Stromal cell of bone marrow (primary cell): ENCODE measurements at regions not wholly inside any gene's neighbourhood (a gene's known extent, or its start where the extent isn't known, plus 50 kb on each side); places are given as distances from the start of the nearest gene placed in this dataset.
"Not testable (repeated sequence)": the region's sequence is repeated elsewhere in the genome, so short reads cannot be mapped to it uniquely, and the experiment has no call there.

ENCODE experiments used
- DNase-seq: peaks from one replicate; pipeline ENCODE4 v3.0.0-alpha.2; 2012; ENCODE audit warnings: low read depth

DNA sequence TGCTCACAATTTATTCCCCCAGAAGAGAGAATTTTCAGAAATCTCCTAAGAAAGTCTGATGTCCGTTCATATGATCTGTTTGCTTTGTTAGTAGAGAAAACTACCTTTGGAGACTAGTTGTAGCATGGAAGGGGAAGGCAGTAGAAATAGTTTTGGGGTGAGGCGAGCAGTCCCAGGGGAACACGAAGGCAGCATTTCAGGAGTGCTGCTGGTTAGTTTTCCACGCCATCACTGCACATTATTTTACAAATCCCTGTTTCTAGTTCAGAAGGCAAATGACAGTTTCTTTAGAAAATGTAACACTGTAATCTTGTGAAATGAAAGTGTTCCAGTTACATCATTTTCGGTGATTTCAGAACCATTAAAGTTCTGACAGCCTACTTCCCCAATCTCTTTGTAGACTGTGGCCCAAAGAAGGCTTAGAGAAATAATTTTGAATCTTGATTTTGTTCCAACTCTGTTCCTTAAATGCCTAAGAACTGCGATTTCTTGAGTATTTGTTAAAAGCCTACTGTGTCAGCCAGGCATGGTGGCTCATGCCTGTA is 123.8 kb downstream of the LAT start:
- DNase-seq, result peak; percentile 25

DNA sequence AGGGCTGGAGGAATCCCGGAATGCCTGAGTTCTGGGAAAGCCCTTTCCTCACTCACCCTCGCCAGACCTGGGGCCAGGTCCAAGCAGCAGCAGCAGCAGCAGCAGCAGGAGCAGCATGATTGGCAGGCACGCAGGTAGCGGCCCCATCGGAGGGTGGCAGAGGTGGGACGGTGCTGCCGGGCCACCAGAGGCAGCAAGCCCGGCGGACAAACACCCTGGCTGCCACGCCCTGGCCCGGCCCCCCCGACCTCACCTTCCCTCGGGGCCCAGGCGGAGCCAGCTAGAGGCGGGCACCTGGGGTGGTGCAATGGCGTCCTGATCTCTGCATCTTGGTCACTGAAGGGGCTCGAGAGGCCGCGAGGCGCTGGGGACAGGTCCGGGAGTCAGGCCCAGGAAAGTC is 122.4 kb downstream of the LAT start:
- DNase-seq, result no peak

DNA sequence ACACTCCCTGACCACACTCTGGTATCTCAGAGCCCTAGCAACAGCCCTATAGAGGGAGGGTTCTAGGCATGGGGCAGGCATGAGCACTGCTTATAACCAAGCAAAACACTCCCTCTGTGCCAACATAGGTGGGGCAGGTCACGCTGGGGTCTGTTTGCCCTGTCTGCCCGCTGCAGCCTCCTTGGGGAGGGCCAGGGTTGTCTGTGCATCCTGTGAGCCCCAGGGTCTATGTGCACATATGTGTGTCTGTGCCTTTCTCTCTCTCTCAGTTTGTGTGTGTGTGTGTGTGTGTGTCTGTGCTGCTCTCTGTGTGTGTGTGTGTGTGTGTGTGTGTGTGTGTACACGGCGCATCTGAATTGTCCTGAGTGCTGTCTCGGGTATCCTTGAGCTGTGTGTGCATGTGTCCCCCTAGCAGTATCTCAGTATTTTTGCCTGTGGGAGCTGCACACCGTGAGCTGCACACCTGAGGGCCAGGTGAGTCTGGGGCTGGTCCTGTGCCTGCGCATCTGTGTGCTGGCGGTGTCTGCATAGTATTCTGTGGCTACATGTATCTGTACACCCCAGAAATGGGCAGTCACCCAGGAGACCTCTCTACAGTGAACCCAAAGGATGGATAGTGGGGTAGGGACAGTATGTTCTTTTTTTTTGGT is 121.5 kb downstream of the LAT start:
- not testable (repeated sequence) for DNase-seq

DNA sequence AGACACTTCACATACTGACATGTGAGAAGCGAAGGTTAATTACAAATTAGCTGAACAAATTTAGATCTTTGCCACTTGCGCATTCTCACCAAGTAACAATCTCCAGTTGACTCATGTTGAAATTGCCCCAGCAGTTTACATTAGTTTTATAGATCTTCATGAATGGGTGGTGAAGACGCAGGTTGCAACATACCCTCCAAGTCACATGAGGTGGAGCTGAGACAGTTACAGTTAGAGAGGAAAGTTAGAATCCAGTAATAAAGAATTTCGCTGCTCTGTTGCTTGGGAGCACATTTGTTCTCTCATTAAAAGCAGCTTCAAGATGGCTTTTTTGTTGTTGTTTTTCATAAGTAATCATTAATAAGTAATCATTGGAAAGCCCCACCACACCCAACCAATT is 119.7 kb downstream of the LAT start:
- not testable (repeated sequence) for DNase-seq

DNA sequence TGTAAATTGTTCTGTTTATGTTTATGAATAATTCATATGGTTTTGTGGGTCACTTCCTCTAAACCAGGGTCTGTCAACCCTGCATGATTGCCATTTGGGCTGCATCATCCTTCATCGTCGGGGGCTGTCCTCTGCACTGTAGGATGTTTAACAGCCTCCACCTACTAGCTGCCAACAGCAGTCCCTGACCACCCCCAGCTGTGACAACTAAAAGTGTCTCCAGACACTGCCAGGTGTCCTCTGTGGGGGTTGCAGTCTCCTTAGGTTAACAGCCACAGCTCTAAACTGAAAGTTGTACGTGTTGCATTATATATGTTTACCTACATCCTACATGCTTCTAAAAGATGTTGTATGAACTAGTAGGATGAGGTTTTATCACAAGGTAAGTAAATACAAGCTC is 113.1 kb downstream of the LAT start:
- DNase-seq, result not testable (repeated sequence)

DNA sequence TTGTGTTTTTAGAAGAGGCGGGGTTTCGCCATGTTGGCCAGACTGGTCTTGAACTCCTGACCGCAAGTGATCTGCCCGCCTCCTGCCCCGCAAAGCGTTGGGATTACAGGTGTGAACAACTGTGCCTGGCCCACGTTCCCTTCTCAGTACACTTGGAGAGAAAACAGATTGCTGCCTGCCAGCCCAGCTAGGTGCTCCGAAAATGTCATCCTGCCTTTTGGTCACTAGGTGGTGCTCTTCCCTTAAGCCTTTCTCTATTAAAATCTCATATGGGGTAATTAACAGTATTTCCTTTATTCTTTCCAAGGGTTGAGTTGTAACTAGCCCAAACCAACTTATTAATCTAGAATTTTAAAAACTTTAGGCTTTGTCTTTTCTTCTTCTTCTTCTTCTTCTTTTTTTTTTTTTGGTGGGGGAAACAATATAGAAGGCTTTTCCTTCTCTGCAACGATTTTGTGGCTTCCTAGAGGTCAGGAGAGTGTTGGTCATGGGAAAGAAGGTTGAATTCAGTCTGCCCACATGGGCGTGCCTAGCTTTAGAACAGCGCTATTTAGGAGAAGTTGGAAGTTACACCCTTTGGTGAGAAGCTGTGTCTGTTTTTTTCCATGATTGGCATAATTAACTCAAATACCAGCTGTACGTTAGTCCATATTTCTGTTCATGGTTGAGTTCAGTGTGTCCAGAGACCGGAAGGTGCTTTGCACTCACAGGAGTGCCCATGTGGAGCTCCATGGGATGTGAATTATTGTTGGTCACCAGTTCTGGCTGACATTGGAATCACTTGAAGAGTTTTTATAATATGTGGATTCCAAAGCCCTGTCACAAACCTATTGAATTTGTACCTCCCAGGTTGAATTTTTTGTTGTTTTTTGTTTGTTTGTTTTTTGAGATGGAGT is 110.1 kb downstream of the LAT start:
- not testable (repeated sequence) for DNase-seq

DNA sequence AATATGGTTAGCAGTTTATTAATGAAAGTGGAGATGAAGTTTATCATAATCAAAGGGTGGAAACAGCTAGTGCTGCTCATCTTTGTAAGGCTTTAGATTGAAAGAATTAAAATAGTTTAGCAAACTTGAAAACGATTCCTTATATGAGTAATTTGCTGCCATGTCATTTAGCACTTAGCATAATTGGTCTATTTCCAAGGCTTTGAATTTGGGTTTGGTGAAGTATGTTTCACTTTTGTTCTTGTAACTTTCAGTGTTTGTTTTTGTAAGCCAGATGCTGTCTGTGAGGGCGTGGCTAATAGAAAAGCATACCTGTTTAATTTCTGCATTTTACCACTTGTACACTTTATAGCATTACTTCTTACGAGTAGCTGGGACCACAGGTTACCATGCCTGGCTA is 109.5 kb downstream of the LAT start:
- not testable (repeated sequence) for DNase-seq

DNA sequence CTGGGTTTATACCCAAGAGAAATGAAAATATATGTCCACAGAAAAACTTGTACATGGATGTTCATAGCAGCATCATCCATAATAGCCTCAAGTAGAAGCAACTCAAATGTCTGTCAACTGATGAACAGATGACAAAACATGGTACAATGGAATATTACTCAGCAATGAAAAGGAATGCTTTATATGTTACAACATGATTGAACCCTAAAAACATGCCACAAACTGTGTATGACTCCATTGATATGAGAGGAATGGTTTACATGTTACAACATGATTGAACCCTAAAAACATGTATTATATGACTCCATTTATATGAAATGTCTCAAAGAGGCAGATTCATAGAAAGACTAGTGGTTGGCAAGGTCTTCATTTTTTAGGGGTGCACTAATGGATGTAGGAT is 104.8 kb downstream of the LAT start:
- not testable (repeated sequence) for DNase-seq

DNA sequence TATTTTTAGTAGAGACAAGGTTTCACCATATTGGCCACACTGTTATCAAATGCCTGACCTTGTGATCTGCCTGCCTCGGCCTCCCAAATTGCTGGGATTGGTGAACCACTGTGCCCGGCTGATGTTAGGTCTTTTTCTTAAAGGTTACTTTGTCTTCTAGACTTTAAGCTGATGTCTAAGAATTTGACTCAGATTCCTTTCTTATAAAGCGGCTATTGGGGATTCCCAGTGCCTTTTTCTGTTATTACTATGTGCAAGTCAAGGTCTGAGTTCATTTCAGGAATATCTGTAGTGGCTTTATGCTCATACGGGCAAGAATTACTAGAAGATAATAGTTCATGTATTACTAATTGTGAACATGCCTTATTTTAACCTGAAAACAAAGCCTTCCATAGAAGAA is 102.8 kb downstream of the LAT start:
- DNase-seq, result not testable (repeated sequence)

DNA sequence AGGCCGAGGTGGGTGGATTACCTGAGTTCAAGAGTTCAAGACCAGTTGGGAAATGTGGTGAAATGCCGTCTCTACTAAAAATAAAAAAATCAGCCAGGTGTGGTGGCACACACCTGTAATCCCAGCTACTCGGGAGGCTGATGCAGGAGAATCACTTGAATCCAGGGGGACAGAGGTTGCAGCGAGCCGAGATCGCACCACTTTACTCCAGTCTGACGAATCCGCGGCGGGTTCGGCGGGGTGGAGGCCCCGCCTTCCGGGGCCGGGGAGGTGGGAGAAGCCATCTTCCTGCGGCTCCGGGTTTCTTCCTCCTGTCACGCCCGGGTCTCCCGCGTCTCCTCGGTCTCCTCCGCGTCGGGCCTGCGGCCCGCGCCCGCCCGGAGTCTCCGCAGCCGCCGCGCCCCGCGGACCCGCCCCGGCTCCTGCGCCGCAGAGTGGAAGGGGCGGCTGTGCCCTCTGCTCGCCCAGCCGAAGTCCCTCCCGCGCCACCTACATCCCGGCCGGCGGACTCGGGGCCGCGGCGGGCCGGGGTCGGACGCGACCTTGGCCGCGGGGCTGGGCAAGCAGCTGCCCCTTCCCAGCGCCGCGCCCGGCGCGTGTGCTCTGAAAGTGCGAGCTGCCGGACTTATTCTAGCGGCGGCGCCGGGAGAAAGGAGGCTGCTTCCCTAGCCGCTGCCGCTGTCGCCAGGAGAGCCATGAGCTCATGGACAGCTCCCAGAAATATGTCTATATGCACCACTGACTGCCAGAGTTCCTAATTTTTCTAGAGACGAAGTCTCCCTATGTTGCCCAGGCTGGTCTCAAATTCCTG is 97.2 kb downstream of the LAT start:
- DNase-seq, result peak; percentile 2

DNA sequence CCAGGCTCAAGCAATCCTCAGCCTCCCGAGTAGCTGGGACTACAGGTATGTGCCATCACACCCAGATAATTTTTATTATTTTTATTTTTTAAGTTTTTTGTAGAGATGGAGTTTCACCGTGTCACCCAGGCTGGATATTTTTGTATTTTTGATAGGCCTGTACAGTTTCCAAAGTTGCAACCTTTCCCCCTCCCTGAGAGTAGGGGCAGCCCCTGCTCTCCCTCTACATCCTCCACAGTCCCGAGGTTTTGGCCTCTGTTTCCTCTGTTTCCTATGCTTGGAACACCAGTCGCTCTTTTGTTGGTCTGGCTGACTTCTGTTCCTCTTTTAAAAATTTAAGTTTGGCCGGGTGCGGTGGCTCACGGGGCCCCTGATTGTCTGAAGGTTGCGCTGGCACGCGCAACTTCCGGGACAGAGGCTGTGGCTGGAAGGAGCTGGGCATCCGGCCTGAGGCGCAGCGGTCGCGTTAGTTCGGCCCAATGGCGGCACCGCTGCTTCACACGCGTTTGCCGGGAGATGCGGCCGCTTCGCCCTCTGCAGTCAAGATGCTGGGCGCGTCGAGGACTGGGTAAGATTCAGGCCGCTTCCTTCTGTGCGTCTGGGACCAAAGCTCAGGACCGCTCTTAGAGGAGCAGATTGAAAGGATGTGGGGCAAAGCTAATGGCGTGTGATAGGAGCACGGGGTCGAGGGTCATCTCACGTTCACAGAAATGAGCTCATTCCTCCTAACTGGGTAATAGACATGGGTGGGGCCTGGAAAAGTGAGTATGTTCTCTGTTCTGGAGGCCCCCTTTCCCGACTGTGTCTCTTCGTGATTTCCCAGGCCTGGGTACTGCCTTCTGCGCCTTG is 89.9 kb downstream of the LAT start:
- peak; percentile 21 for DNase-seq

DNA sequence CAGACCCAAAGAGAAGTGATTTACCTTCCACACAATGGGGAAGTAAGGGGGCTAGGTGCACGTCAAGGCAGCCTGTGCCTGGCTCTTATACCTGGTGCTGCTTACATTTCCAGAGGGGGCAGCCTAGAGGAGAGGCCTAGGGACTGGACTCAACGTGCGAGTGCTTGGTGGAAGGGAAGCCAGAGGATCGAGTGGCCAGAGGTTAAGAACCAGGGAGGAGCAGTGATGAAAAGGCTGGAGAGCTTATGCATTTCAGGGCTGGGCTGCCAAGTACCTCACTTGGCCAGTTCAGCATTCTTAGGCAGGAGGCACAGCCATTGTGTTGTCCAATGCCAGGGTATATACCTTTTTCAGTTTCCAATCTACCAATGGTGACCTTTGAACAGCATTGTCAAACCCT is 77.4 kb downstream of the LAT start:
- not testable (repeated sequence) for DNase-seq

DNA sequence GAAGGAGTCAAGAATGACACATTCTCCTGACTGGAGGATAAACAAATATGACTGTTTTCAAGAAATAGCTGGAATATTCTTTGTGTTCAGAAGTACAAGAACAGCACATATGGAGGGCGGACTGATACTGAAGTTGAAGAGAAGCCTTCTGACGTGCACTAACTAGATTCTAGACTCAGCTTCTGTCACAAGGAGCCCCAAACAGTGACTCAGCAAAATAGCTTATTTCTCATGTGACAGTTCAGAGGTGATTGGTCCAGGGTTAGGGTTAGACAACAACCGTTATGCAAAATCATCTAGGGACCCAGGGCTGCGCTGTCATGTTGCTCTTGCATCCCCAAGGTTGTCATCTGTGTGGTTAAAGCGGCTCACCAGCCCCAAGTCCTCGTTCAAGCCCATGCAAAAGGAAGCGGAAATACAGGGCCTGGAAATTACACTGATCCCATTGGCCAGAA is 76.6 kb downstream of the LAT start:
- DNase-seq, result not testable (repeated sequence)

DNA sequence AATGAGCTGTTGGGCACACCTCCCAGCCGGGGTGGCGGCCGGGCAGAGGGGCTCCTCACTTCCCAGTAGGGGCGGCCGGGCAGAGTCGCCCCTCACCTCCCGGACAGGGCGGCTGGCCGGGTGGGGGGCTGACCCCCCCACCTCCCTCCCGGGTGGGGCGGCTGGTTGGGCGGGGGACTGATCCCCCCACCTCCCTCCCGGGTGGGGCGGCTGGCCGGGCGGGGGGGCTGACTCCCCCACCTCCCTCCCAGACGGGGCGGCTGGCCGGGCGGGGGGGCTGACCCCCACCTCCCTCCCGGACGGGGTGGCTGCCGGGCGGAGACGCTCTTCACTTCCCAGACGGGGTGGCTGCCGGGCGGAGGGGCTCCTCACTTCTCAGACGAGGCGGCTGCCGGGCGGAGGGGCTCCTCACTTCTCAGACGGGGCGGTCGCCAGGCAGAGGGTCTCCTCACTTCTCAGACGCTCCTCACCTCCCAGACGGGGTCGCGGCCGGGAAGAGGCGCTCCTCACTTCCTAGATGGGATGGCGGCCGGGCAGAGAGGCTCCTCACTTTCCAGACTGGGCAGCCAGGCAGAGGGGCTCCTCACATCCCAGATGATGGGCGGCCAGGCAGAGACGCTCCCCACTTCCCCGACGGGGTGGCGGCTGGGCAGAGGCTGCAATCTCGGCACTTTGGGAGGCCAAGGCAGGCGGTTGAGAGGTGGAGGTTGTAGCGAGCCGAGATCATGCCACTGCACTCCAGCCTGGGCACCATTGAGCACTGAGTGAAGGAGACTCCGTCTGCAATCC is 75.4 kb downstream of the LAT start:
- not testable (repeated sequence) for DNase-seq

DNA sequence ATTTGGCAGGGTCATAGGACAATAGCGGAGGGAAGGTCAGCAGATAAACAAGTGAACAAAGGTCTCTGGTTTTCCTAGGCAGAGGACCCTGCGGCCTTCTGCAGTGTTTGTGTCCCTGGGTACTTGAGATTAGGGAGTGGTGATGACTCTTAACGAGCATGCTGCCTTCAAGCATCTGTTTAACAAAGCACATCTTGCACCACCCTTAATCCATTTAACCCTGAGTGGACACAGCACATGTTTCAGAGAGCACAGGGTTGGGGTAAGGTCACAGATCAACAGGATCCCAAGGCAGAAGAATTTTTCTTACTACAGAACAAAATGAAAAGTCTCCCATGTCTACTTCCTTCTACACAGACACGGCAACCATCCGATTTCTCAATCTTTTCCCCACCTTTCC is 74.7 kb downstream of the LAT start:
- DNase-seq, result not testable (repeated sequence)
